Esophagus squamous epithelium (tissue), 4 donors: ENCODE measurements at regions not wholly inside any gene's neighbourhood (a gene's known extent, or its start where the extent isn't known, plus 50 kb on each side); places are given as distances from the start of the nearest gene placed in this dataset.

Experiments used
- CTCF ChIP-seq, 6 experiments: fragments of 450-650 bp in 4 of 6; fragments of 200-600 bp in 2 of 6; sonication (generic) in 2 of 6; IDR thresholded peaks; one replicate each; pipeline ENCODE4 v1.5.1; 2016 to 2019; ENCODE audit warnings: antibody characterized with exemption in 6 of 6, mild to moderate bottlenecking in 4 of 6, moderate library complexity in 4 of 6
- POLR2A ChIP-seq, 4 donors: fragments of 450-650 bp; IDR thresholded peaks; one replicate each; pipeline ENCODE4 v1.6.1; 2017; ENCODE audit warnings: antibody characterized with exemption in 4 of 4, mild to moderate bottlenecking in 4 of 4, moderate library complexity in 3 of 4

DNA sequence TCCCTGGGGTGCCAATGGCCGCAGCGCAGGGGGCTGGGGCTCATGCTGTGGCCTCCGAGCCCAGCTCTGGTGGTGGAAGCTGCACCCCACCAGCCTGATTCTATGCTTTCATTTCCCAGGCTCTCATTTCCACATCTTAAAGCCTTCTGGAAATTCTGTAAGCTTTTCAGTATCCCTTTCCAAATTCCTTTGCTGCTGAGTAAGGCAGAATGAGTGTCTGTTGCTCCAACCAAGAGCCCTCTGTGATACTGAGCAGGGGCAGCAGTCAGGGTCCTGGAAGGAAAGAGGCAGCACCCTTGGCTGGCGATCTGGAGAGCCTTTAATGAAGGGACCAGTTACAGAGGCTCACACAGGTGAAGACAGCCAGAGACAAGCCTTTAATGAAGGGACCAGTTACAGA lies 79.5 kb upstream of the FOXF1 start:
- TF ChIP-seq POLR2A (IDR thresholded peaks at IDR 0.05), result no peak
- TF ChIP-seq CTCF (IDR thresholded peaks at IDR 0.05), result no peak
